ENCODE measurements at regions not wholly inside any gene's neighbourhood (a gene's known extent, or its start where the extent isn't known, plus 50 kb on each side); places are given as distances from the start of the nearest gene placed in this dataset.
"Not testable (repeated sequence)": the region's sequence is repeated elsewhere in the genome, so short reads cannot be mapped to it uniquely, and the experiment has no call there.

- no peak for TF ChIP-seq CTCF (IDR thresholded peaks at IDR 0.05)
- Mint-ChIP-seq H3K4me1 (no peaks in the 10 kb centered on the region), H3K36me3 (ENCODE audit: low read depth) (no peaks in the 10 kb centered on the region), H3K27me3 (no peaks in the 10 kb centered on the region), H3K4me3 (no peak overlapping the region), H3K9me3 (peaks cover 12% of the 10 kb centered on the region), H3K27ac (no peak overlapping the region)
- intact Hi-C loops (cut with micrococcal nuclease), result no loop called here
- POLR2A ChIA-PET, result no interaction called here
- CTCF ChIA-PET, result no interaction called here
- ATAC-seq (ENCODE audit: low read depth) (no peak), DNase-seq (no peak)
These were observed 425.1 kb downstream of the ACTL7B start for GRCh38 chr9:108430655-108431054.

DNA sequence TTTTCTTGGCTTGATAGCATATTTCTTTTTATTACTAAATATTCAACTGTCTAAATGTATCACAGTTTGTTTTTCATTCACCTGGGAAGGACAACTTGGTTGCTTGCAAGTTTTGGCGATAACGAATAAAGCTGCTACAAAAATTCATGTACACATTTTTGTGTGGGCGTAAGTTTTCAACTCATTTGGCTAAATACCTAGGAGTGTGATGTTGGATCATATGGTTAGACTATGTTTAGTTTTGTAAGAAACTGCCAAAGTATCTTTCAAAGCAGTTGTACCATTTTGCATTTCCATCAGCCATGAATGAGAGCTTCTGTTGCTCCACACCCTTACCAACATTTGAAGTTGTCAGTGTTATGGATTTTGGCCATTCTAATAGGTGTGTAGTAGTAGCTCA is 428.0 kb downstream of the ACTL7B start:
- ATAC-seq (ENCODE audit: low read depth) (no peak), DNase-seq (no peak)
- POLR2A ChIA-PET, result no interaction called here
- H3K9me3 Mint-ChIP-seq, result peaks cover 12% of the 10 kb centered on the region
- H3K4me3 Mint-ChIP-seq, result no peak overlapping the region
- H3K36me3 Mint-ChIP-seq (ENCODE audit: low read depth), result no peaks in the 10 kb centered on the region
- intact Hi-C loops (cut with micrococcal nuclease), result no loop called here
- no peaks in the 10 kb centered on the region for H3K4me1 Mint-ChIP-seq
- no peaks in the 10 kb centered on the region for H3K27me3 Mint-ChIP-seq
- no peak for TF ChIP-seq CTCF (IDR thresholded peaks at IDR 0.05)
- CTCF ChIA-PET, result no interaction called here
- no peak overlapping the region for H3K27ac Mint-ChIP-seq

- ATAC-seq (ENCODE audit: low read depth); H3K36me3 Mint-ChIP-seq (ENCODE audit: low read depth); H3K27me3 Mint-ChIP-seq; intact Hi-C loops (cut with micrococcal nuclease); DNase-seq; H3K9me3 Mint-ChIP-seq; POLR2A ChIA-PET; H3K4me1 Mint-ChIP-seq; CTCF ChIA-PET; H3K27ac Mint-ChIP-seq; H3K4me3 Mint-ChIP-seq: not testable (repeated sequence)
These were observed 429.3 kb downstream of the ACTL7B start for GRCh38 chr9:108426421-108426940.

GRCh38 chr9:108423433-108423832 is 432.4 kb downstream of the ACTL7B start:
- no peak overlapping the region for H3K4me3 Mint-ChIP-seq
- intact Hi-C loops (cut with micrococcal nuclease), result no loop called here
- DNase-seq (no peak), ATAC-seq (ENCODE audit: low read depth) (no peak)
- CTCF ChIA-PET, result no interaction called here
- no peaks in the 10 kb centered on the region for H3K4me1 Mint-ChIP-seq
- H3K36me3 Mint-ChIP-seq (ENCODE audit: low read depth), result no peaks in the 10 kb centered on the region
- no peaks in the 10 kb centered on the region for H3K27me3 Mint-ChIP-seq
- POLR2A ChIA-PET, result no interaction called here
- TF ChIP-seq CTCF (IDR thresholded peaks at IDR 0.05), result no peak
- no peak overlapping the region for H3K27ac Mint-ChIP-seq
- no peaks in the 10 kb centered on the region for H3K9me3 Mint-ChIP-seq

DNA sequence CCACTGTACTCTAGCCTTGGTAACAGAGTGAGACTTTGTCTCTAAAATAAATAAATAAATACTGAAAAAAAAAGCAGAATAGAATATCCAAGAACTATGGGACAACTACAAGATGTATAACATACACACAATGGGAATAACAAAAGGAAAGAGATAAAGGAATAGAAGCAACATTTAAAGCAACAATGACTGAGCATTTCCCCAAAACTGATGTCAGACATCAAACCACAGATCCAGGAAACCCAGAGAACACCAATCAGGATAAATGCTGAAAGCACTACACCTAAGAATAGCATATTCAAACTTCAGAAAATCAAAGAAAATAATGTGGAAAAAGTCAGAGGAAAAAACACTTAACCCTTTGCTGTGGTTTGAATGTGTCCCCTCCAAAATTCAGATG is 436.4 kb downstream of the ACTL7B start:
- H3K27me3 Mint-ChIP-seq, result no peaks in the 10 kb centered on the region
- no peaks in the 10 kb centered on the region for H3K9me3 Mint-ChIP-seq
- CTCF ChIA-PET, result no interaction called here
- H3K4me1 Mint-ChIP-seq, result no peaks in the 10 kb centered on the region
- no peak overlapping the region for H3K4me3 Mint-ChIP-seq
- DNase-seq, result no peak
- TF ChIP-seq CTCF (IDR thresholded peaks at IDR 0.05), result no peak
- H3K27ac Mint-ChIP-seq, result no peak overlapping the region
- POLR2A ChIA-PET, result no interaction called here
- intact Hi-C loops (cut with micrococcal nuclease), result no loop called here
- H3K36me3 Mint-ChIP-seq (ENCODE audit: low read depth), result no peaks in the 10 kb centered on the region
- ATAC-seq (ENCODE audit: low read depth), result no peak

DNA sequence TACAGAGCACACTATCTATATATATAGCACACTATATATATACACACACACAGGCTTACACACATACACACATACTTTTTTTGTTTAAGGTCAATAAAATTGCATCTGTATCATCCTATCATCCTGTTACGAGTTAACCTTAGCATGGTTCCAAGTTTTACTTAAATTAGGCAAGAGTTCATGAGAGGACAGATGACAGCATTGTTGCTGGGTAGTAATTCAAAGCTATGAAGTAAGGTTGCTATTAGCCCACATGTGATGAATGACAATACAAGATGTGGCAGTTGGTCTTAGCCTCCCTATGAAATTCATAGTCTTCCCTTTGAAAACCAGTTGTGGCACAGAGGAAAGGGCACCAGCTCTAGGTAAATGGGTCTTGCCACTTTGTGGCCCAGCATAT is 438.1 kb downstream of the ACTL7B start:
- no peaks in the 10 kb centered on the region for H3K4me1 Mint-ChIP-seq
- H3K27me3 Mint-ChIP-seq, result peaks cover 3% of the 10 kb centered on the region
- intact Hi-C loops (cut with micrococcal nuclease), result no loop called here
- ChIA-PET CTCF (no interaction called here), POLR2A (no interaction called here)
- no peaks in the 10 kb centered on the region for H3K36me3 Mint-ChIP-seq (ENCODE audit: low read depth)
- no peak for DNase-seq
- no peak overlapping the region for H3K27ac Mint-ChIP-seq
- TF ChIP-seq CTCF (IDR thresholded peaks at IDR 0.05), result no peak
- no peaks in the 10 kb centered on the region for H3K9me3 Mint-ChIP-seq
- H3K4me3 Mint-ChIP-seq, result no peak overlapping the region
- no peak for ATAC-seq (ENCODE audit: low read depth)
